Spleen (tissue), 11 donors: ENCODE measurements at regions not wholly inside any gene's neighbourhood (a gene's known extent, or its start where the extent isn't known, plus 50 kb on each side); places are given as distances from the start of the nearest gene placed in this dataset.

ENCODE experiments used
- DNase-seq: peaks from one replicate; pipeline ENCODE4 v3.0.0-alpha.2; 2020
- H3K27ac ChIP-seq, 8 donors: fragments of 200-600 bp; sonication (generic) in 7 of 8; 1 replicate in 4 of 8; 2 replicates in 4 of 8; pipeline versions ENCODE4 v1.5.0 to v1.8.0; 2016 to 2021; ENCODE audit warnings: inconsistent platforms in 4 of 8, mild to moderate bottlenecking in 4 of 8, moderate library complexity in 1 of 8
- H3K27me3 ChIP-seq, 7 donors: fragments of 200-600 bp; sonication (generic) in 6 of 7; replicated peaks in 1 of 7; 1 replicate in 4 of 7; 2 replicates in 3 of 7; pipeline versions ENCODE4 v1.5.0 to v1.8.0; 2016 to 2021; ENCODE audit warnings: inconsistent platforms in 3 of 7, mild to moderate bottlenecking in 1 of 7
- H3K36me3 ChIP-seq, 6 donors: fragments of 200-600 bp; sonication (generic) in 5 of 6; 1 replicate in 4 of 6; 2 replicates in 2 of 6; pipeline versions ENCODE4 v1.5.0 to v1.8.0; 2016 to 2021; ENCODE audit warnings: inconsistent platforms in 2 of 6
- H3K4me1 ChIP-seq, 6 donors: fragments of 200-600 bp; sonication (generic) in 5 of 6; 1 replicate in 3 of 6; 2 replicates in 3 of 6; pipeline versions ENCODE4 v1.5.0 to v1.8.0; 2016 to 2021; ENCODE audit warnings: inconsistent platforms in 3 of 6
- H3K4me3 ChIP-seq, 8 donors: fragments of 200-600 bp; sonication (generic) in 7 of 8; 1 replicate in 4 of 8; 2 replicates in 4 of 8; pipeline versions ENCODE4 v1.5.0 to v1.8.0; 2016 to 2021; ENCODE audit warnings: inconsistent platforms in 4 of 8, mild to moderate bottlenecking in 4 of 8, moderate library complexity in 2 of 8
- H3K9me3 ChIP-seq, 8 donors: fragments of 200-600 bp; sonication (generic) in 7 of 8; 1 replicate in 4 of 8; 2 replicates in 4 of 8; pipeline versions ENCODE4 v1.5.0 to v1.8.0; 2016 to 2021; ENCODE audit warnings: inconsistent platforms in 4 of 8
- CTCF ChIP-seq, 11 experiments: fragments of 200-600 bp in 7 of 11; fragments of 450-650 bp in 4 of 11; sonication (generic) in 4 of 11; IDR thresholded peaks in 8 of 11; conservative IDR thresholded peaks in 3 of 11; 1 replicate in 7 of 11; 2 replicates in 4 of 11; pipeline versions ENCODE4 v1.4.0 to v1.8.0; 2016 to 2021; ENCODE audit warnings: antibody characterized with exemption in 11 of 11, inconsistent platforms in 4 of 11, mild to moderate bottlenecking in 1 of 11
- POLR2A ChIP-seq, 3 donors: fragments of 450-650 bp; IDR thresholded peaks; one replicate each; pipeline ENCODE4 v1.5.1; 2017; ENCODE audit warnings: antibody characterized with exemption in 3 of 3, mild to moderate bottlenecking in 1 of 3
- POLR2AphosphoS5 ChIP-seq, 3 donors: sonication (generic); formaldehyde crosslinking; IDR thresholded peaks; one replicate each; pipeline ENCODE4 v1.5.1; 2017; ENCODE audit warnings: antibody characterized with exemption in 3 of 3
- WGBS, 5 donors: extraction: QIAGEN DNeasy Blood & Tissue Kit in 3 of 5; methylation state at CpG; one replicate each; pipeline versions ENCODE4 v1.1.5 to v1.1.7; 2013 to 2018; 5-methylcytosine and 5-hydroxymethylcytosine counted together
- intact Hi-C: fragments of 100-400 bp; cut with DNase I; formaldehyde crosslinking; loops from one replicate; pipeline ENCODE4 v1.15.0; 2023; ENCODE audit warnings: low total_unique reads
- donor health status: healthy with polysubstance abuse.
- donor health status: DM: no; HTN: no; CAD: no; lungs with moderate emphysema.
- donor health status: DM: no; HTN: no; CAD: no.
- donor health status: Bipolar disorder and iron deficiency.
- donor health status: healthy.
- donor health status: DM: no; HTN: no; CAD: no.
- donor health status: DM: yes; HTN: yes; CAD: no.

GRCh38 chr9:135215571-135216161 is 128.2 kb downstream of the OLFM1 start:
- Histone ChIP-seq H3K4me1 (peaks cover 0 to 5% (median 0%) of the 10 kb centered on the region in 6 donors), H3K27ac (no peak overlapping the region), H3K4me3 (no peak overlapping the region), H3K27me3 (peaks cover 0 to 71% (median 16%) of the 10 kb centered on the region in 7 donors), H3K9me3 (peaks cover 2 to 21% (median 17%) of the 10 kb centered on the region in 8 donors), H3K36me3 (no peaks in the 10 kb centered on the region)
- intact Hi-C loops = no loop called here
- WGBS, 5 donors = 41 to 59% (median 54%) methylated on average over 4 to 14 of the region's 14 CpGs
- TF ChIP-seq POLR2A (IDR thresholded peaks at IDR 0.05) = no peak
- TF ChIP-seq POLR2AphosphoS5 (IDR thresholded peaks at IDR 0.05) = no peak
- no peak for TF ChIP-seq CTCF (IDR thresholded peaks at IDR 0.05 in 8 of 11, conservative IDR thresholded peaks at IDR 0.05 in 3 of 11)
- DNase-seq = peak; percentile 52

- Histone ChIP-seq H3K4me1 (peaks cover 0 to 5% (median 0%) of the 10 kb centered on the region in 6 donors), H3K27me3 (peaks cover 0 to 77% (median 16%) of the 10 kb centered on the region in 7 donors), H3K36me3 (no peaks in the 10 kb centered on the region), H3K27ac (no peak overlapping the region), H3K9me3 (peaks cover under 1 to 16% (median 11%) of the 10 kb centered on the region in 8 donors), H3K4me3 (no peak overlapping the region)
- intact Hi-C loops = no loop called here
- TF ChIP-seq CTCF (IDR thresholded peaks at IDR 0.05 in 8 of 11, conservative IDR thresholded peaks at IDR 0.05 in 3 of 11) (no peak), POLR2A (IDR thresholded peaks at IDR 0.05) (no peak), POLR2AphosphoS5 (IDR thresholded peaks at IDR 0.05) (no peak)
- WGBS, 5 donors = 81 to 100% (median 86%) methylated on average over 2 to 7 of the region's 7 CpGs
- DNase-seq = peak; percentile 54
Measured at GRCh38 chr9:135216236-135216635, 128.8 kb downstream of the OLFM1 start.

GRCh38 chr9:135216791-135217441 is 129.4 kb downstream of the OLFM1 start:
- DNase-seq = peak; percentile 54
- TF ChIP-seq POLR2AphosphoS5 (IDR thresholded peaks at IDR 0.05) (no peak), CTCF (IDR thresholded peaks at IDR 0.05 in 8 of 11, conservative IDR thresholded peaks at IDR 0.05 in 3 of 11) (no peak), POLR2A (IDR thresholded peaks at IDR 0.05) (no peak)
- H3K27me3 ChIP-seq = peaks cover 0 to 84% (median 16%) of the 10 kb centered on the region in 7 donors
- 49 to 64% (median 56%) methylated on average over 22 of the region's 22 CpGs for WGBS, 5 donors
- peaks cover 0 to 5% (median 0%) of the 10 kb centered on the region in 6 donors for H3K4me1 ChIP-seq
- H3K4me3 ChIP-seq = no peak overlapping the region
- intact Hi-C loops = no loop called here
- no peaks in the 10 kb centered on the region for H3K36me3 ChIP-seq
- no peak overlapping the region for H3K27ac ChIP-seq
- H3K9me3 ChIP-seq = peaks cover 0 to 9% (median 4%) of the 10 kb centered on the region in 8 donors

- peak; percentile 59 for DNase-seq
- no peak for TF ChIP-seq POLR2AphosphoS5 (IDR thresholded peaks at IDR 0.05)
- 63 to 78% (median 68%) methylated on average over 2 to 5 of the region's 5 CpGs for WGBS, 5 donors
Measured at GRCh38 chr9:135217836-135218235, 130.4 kb downstream of the OLFM1 start.

More at GRCh38 chr9:135217836-135218235, 130.4 kb downstream of the OLFM1 start:
- H3K4me1 ChIP-seq = peaks cover 0 to 5% (median 0%) of the 10 kb centered on the region in 6 donors
- no peak overlapping the region for H3K27ac ChIP-seq
- no peaks in the 10 kb centered on the region for H3K9me3 ChIP-seq
- intact Hi-C loops = no loop called here
- H3K4me3 ChIP-seq = no peak overlapping the region
- no peaks in the 10 kb centered on the region for H3K36me3 ChIP-seq
- H3K27me3 ChIP-seq = peaks cover 0 to 92% (median 16%) of the 10 kb centered on the region in 7 donors
